GM18511 (cell line): ENCODE measurements at regions not wholly inside any gene's neighbourhood (a gene's known extent, or its start where the extent isn't known, plus 50 kb on each side); places are given as distances from the start of the nearest gene placed in this dataset.
A peak's percentile ranks its signal among the peaks of the same experiment; 100 is the strongest.

Experiments
- ATAC-seq: cut with Tn5 transposase; IDR thresholded peaks from one replicate; pipeline ENCODE4 v1.9.1; 2021; ENCODE audit warnings: mild to moderate bottlenecking, moderate library complexity; ENCODE audit not compliant: unreplicated experiment

- no peak for ATAC-seq
These were observed 82.6 kb upstream of the SYT13 start for GRCh38 chr11:45368697-45369096.

- ATAC-seq: no peak
These were observed 80.6 kb upstream of the SYT13 start for GRCh38 chr11:45366619-45367190.

GRCh38 chr11:45365961-45366618 is 79.9 kb upstream of the SYT13 start:
- no peak for ATAC-seq

GRCh38 chr11:45362636-45363035 is 76.5 kb upstream of the SYT13 start:
- ATAC-seq: no peak

- no peak for ATAC-seq
These were observed 75.4 kb upstream of the SYT13 start for GRCh38 chr11:45361551-45361950.

- peak; percentile 16 for ATAC-seq
These were observed 69.5 kb upstream of the SYT13 start for GRCh38 chr11:45355706-45356041.

GRCh38 chr11:45354976-45355705 is 69.0 kb upstream of the SYT13 start:
- ATAC-seq: peak; percentile 99

- no peak for ATAC-seq
These were observed 62.6 kb upstream of the SYT13 start for GRCh38 chr11:45348729-45349128.

GRCh38 chr11:45347348-45348082 is 61.4 kb upstream of the SYT13 start:
- no peak for ATAC-seq

GRCh38 chr11:45345491-45345890 is 59.4 kb upstream of the SYT13 start:
- ATAC-seq: no peak

GRCh38 chr11:45344028-45344427 is 57.9 kb upstream of the SYT13 start:
- no peak for ATAC-seq

- ATAC-seq: no peak
These were observed 57.3 kb upstream of the SYT13 start for GRCh38 chr11:45343444-45343843.

- ATAC-seq: no peak
These were observed 55.2 kb upstream of the SYT13 start for GRCh38 chr11:45341372-45341771.

GRCh38 chr11:45339729-45340519 is 53.8 kb upstream of the SYT13 start:
- peak; percentile 97 for ATAC-seq

- ATAC-seq: no peak
These were observed 51.6 kb upstream of the SYT13 start for GRCh38 chr11:45337583-45338360.

- no peak for ATAC-seq
These were observed 50.0 kb upstream of the SYT13 start for GRCh38 chr11:45336136-45336535.
